ENCODE measurements at regions not wholly inside any gene's neighbourhood (a gene's known extent, or its start where the extent isn't known, plus 50 kb on each side); places are given as distances from the start of the nearest gene placed in this dataset.
"Not testable (repeated sequence)": the region's sequence is repeated elsewhere in the genome, so short reads cannot be mapped to it uniquely, and the experiment has no call there.

- H4K20me1 ChIP-seq (ENCODE audit: insufficient read depth, low read length): no peaks in the 10 kb centered on the region
- H2AFZ ChIP-seq (ENCODE audit: low read length): no peak overlapping the region
- no peaks in the 10 kb centered on the region for H3K9me3 ChIP-seq (ENCODE audit: low read depth, low read length)
- no peaks in the 10 kb centered on the region for H3K4me1 ChIP-seq (ENCODE audit: insufficient read depth, low read length)
- no peak overlapping the region for H3K4me3 ChIP-seq (ENCODE audit: insufficient read depth, low read length)
- no peaks in the 10 kb centered on the region for H3K27me3 ChIP-seq (ENCODE audit: insufficient read depth, low read length)
- H3K79me2 ChIP-seq (ENCODE audit: insufficient read depth, low read length): no peaks in the 10 kb centered on the region
- TF ChIP-seq CTCF (IDR thresholded peaks at IDR 0.05; ENCODE audit: extremely low read depth, low read depth, low read length): no peak
- H3K4me2 ChIP-seq (ENCODE audit: insufficient read depth, low read length): no peak overlapping the region
- no peaks in the 10 kb centered on the region for H3K36me3 ChIP-seq (ENCODE audit: insufficient read depth, low read length)
- no peak for DNase-seq (ENCODE audit: insufficient read length, low spot score, missing footprints)
- no peak overlapping the region for H3K27ac ChIP-seq (ENCODE audit: low read depth, low read length)
Observed at GRCh38 chr2:186968277-186968676, 119.3 kb upstream of the ZSWIM2 start.

GRCh38 chr2:186966015-186966414 lies 117.0 kb upstream of the ZSWIM2 start:
- no peak overlapping the region for H2AFZ ChIP-seq (ENCODE audit: low read length)
- H3K36me3 ChIP-seq (ENCODE audit: insufficient read depth, low read length): no peaks in the 10 kb centered on the region
- no peaks in the 10 kb centered on the region for H3K27me3 ChIP-seq (ENCODE audit: insufficient read depth, low read length)
- H3K4me1 ChIP-seq (ENCODE audit: insufficient read depth, low read length): no peaks in the 10 kb centered on the region
- no peak overlapping the region for H3K4me2 ChIP-seq (ENCODE audit: insufficient read depth, low read length)
- H4K20me1 ChIP-seq (ENCODE audit: insufficient read depth, low read length): no peaks in the 10 kb centered on the region
- TF ChIP-seq CTCF (IDR thresholded peaks at IDR 0.05; ENCODE audit: extremely low read depth, low read depth, low read length): no peak
- H3K4me3 ChIP-seq (ENCODE audit: insufficient read depth, low read length): no peak overlapping the region
- no peaks in the 10 kb centered on the region for H3K9me3 ChIP-seq (ENCODE audit: low read depth, low read length)
- H3K27ac ChIP-seq (ENCODE audit: low read depth, low read length): no peak overlapping the region
- H3K79me2 ChIP-seq (ENCODE audit: insufficient read depth, low read length): no peaks in the 10 kb centered on the region
- peak; percentile 51 for DNase-seq (ENCODE audit: insufficient read length, low spot score, missing footprints)

- no peak overlapping the region for H3K4me3 ChIP-seq (ENCODE audit: insufficient read depth, low read length)
- no peaks in the 10 kb centered on the region for H3K36me3 ChIP-seq (ENCODE audit: insufficient read depth, low read length)
- TF ChIP-seq CTCF (IDR thresholded peaks at IDR 0.05; ENCODE audit: extremely low read depth, low read depth, low read length): no peak
- no peaks in the 10 kb centered on the region for H3K27me3 ChIP-seq (ENCODE audit: insufficient read depth, low read length)
- DNase-seq (ENCODE audit: insufficient read length, low spot score, missing footprints): no peak
- H2AFZ ChIP-seq (ENCODE audit: low read length): no peak overlapping the region
- H3K79me2 ChIP-seq (ENCODE audit: insufficient read depth, low read length): no peaks in the 10 kb centered on the region
- no peaks in the 10 kb centered on the region for H3K4me1 ChIP-seq (ENCODE audit: insufficient read depth, low read length)
- H3K4me2 ChIP-seq (ENCODE audit: insufficient read depth, low read length): no peak overlapping the region
- no peaks in the 10 kb centered on the region for H4K20me1 ChIP-seq (ENCODE audit: insufficient read depth, low read length)
- H3K9me3 ChIP-seq (ENCODE audit: low read depth, low read length): no peaks in the 10 kb centered on the region
- no peak overlapping the region for H3K27ac ChIP-seq (ENCODE audit: low read depth, low read length)
Observed at GRCh38 chr2:186962085-186962747, 113.2 kb upstream of the ZSWIM2 start.

- not testable (repeated sequence) for H3K79me2 ChIP-seq (ENCODE audit: insufficient read depth, low read length); H3K9me3 ChIP-seq (ENCODE audit: low read depth, low read length); H3K36me3 ChIP-seq (ENCODE audit: insufficient read depth, low read length); H2AFZ ChIP-seq (ENCODE audit: low read length); H4K20me1 ChIP-seq (ENCODE audit: insufficient read depth, low read length); H3K27me3 ChIP-seq (ENCODE audit: insufficient read depth, low read length); H3K4me1 ChIP-seq (ENCODE audit: insufficient read depth, low read length); H3K4me3 ChIP-seq (ENCODE audit: insufficient read depth, low read length); H3K4me2 ChIP-seq (ENCODE audit: insufficient read depth, low read length); H3K27ac ChIP-seq (ENCODE audit: low read depth, low read length); DNase-seq (ENCODE audit: insufficient read length, low spot score, missing footprints)
Observed at GRCh38 chr2:186960241-186960640, 111.3 kb upstream of the ZSWIM2 start.
